AG10803 (cell line): ENCODE measurements at regions not wholly inside any gene's neighbourhood (a gene's known extent, or its start where the extent isn't known, plus 50 kb on each side); places are given as distances from the start of the nearest gene placed in this dataset.
A peak's percentile ranks its signal among the peaks of the same experiment; 100 is the strongest.

Source experiments
- DNase-seq: peaks from one replicate; pipeline ENCODE4 v3.0.0; 2010; ENCODE audit warnings: low read depth
- H3K4me3 ChIP-seq: 2 replicates; pipeline ENCODE4 v1.5.1; 2011; ENCODE audit warnings: mild to moderate bottlenecking, low read length, control low read depth
- TF ChIP-seq, protein P1 (sequence below): conservative IDR thresholded peaks from 2 replicates; pipeline ENCODE4 v1.5.1; 2011; ENCODE audit warnings: mild to moderate bottlenecking, low read length, control low read depth, inconsistent platforms

DNA sequence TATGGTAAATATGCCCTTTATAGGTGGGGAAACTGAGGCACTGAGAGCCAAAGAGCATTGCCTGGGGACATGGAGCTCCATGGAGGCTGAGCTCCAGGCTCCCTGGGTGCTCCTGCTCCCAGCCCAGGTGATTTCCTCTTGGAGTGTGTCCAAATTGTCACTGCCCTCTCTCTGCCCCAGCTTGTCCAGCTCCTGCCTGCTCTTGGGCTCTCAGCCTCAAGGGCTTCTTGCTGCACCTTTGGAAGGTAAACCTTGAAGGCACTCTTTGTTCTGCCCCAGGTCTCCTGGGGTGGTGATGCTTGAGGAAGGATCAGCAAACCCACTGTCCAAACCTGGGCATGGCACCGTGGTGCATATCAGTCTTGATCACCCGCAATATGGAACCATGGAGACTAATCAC is 166.1 kb downstream of the RPS24 start:
- no peak overlapping the region for H3K4me3 ChIP-seq
- TF ChIP-seq, protein P1, sequence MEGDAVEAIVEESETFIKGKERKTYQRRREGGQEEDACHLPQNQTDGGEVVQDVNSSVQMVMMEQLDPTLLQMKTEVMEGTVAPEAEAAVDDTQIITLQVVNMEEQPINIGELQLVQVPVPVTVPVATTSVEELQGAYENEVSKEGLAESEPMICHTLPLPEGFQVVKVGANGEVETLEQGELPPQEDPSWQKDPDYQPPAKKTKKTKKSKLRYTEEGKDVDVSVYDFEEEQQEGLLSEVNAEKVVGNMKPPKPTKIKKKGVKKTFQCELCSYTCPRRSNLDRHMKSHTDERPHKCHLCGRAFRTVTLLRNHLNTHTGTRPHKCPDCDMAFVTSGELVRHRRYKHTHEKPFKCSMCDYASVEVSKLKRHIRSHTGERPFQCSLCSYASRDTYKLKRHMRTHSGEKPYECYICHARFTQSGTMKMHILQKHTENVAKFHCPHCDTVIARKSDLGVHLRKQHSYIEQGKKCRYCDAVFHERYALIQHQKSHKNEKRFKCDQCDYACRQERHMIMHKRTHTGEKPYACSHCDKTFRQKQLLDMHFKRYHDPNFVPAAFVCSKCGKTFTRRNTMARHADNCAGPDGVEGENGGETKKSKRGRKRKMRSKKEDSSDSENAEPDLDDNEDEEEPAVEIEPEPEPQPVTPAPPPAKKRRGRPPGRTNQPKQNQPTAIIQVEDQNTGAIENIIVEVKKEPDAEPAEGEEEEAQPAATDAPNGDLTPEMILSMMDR, result no peak
- DNase-seq, result no peak

DNA sequence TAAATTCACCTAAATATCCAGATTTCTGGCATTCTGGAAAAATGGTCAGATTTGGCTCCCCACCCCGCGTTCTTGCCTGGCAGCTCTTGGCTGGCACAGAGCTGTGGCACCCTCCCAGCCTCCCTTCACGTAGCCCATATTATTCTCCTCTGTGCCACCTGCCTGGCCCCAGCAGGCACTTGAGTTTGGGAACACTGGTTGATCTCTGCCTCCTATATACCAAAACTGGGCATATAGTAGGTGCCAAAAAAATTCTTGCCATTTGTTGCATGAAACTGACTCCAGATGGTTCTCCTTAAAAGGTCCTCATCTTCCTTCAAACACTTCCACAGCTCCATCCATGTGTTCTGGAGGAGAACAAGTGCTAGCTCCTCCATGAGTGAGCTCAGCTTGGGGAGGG is 167.0 kb downstream of the RPS24 start:
- TF ChIP-seq, protein P1, result no peak
- no peak for DNase-seq
- H3K4me3 ChIP-seq, result no peak overlapping the region

DNA sequence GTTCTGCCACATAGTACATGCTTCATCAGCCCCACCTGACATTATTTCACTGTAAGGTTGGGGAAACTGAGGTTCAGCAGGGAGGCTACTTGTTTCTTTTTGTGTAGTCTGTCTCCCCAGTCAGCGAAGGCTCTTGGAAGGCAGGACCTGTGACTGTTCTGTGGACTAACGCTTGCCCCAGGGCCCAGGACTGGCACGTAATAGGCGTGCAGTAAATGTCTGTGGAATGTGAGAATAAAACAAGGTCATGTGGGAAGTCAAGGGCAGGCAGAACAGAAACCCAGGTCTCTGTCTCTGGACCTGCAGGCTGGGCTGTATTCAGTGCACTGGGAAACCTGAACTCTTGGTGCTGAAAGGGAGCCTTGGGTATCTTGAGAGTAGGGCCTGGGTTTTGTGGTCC is 168.7 kb downstream of the RPS24 start:
- no peak for DNase-seq
- no peak overlapping the region for H3K4me3 ChIP-seq
- TF ChIP-seq, protein P1, result no peak

DNA sequence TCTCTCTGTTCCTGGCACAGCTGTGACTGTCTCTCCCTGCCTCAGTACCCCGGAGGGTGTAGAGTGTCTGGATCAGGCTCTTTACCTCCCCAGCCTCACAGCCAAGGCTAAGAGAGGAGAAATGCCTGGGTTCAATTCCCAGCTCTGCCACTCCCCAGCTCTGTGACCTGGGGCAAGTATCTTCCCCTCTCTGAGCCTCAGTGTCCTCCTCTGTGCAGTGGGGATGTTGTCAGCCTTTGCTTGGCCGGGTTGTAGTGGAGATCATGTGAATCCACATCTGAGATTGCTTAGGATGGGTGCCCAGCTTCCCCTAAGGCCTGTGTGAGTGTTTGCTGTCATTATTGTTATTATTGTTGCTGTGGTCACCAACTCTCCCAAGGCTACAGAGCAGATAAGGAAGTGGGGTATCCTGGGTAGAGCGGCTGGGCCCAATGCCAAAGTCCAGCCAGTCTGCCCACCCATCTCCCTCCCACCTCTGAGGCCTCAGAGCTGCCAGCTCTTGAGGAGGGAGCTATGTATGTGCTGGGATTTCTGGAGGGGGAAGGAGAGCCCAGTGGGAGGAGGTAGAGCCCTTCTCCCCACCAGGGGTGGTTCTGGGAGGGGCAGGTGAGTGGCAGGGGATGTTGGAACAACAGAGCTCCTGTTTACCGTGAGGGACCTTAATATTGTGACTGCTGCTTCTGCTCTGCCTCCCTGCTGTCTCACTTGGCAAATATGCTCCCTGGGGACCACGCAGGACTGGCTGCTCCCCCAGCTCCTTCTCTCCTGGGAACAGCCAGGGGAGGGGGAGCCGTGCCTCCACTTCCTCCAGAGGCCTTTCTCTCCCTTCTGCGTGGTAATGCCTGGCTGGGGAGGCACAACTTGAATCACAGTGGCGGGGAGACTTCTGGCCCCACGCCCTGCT is 170.5 kb downstream of the RPS24 start:
- TF ChIP-seq, protein P1, result no peak
- peak; percentile 58 for DNase-seq
- no peak overlapping the region for H3K4me3 ChIP-seq

DNA sequence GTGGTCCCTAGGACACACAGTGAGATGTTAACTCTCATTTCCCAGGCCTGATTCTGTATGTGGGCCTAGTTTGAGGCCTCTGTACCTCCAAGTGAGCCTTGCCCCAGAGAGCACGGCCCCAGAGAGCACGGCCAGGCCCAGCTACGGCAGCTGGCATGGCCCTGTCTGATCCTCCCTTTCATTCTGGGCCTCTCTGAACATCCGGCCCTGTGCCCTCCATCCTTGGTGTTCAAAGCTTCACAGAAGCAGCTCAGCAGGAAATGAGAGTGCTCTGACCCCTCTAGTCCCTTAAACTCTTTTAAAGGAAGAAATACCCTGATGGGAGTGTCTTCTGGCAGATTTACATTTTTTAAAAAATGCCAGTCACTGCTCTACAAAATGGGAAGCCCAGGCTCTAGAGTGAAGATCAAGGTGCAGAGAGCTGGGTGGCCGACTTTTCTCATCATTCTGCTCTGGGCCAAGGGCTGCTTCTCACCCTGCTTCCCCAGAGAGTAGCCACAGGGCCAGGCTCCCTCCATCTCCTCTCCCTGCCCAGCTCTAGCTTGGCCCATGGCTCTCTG is 171.9 kb downstream of the RPS24 start:
- no peak for DNase-seq
- TF ChIP-seq, protein P1, result no peak
- H3K4me3 ChIP-seq, result no peak overlapping the region

DNA sequence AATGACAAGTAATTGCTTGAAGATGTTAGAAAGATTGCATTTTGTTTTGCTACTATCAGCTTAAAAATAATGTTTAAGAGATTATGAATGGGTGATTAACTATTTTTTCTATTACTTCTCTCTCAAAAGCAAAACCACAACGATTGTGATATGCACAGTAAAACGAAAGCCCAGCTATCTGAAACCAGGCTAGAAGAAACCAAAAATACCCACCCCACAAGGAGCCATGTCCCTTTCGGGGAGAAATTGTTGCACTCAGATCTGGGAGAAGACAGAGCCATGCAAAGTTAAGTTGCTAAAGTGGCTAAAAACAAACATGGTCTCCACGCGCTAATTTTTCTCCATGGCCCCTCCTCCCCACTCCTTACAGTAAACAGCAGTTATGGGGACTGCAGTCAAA is 173.6 kb downstream of the RPS24 start:
- TF ChIP-seq, protein P1, result no peak
- peak overlapping the region; percentile 10 for H3K4me3 ChIP-seq
- no peak for DNase-seq

DNA sequence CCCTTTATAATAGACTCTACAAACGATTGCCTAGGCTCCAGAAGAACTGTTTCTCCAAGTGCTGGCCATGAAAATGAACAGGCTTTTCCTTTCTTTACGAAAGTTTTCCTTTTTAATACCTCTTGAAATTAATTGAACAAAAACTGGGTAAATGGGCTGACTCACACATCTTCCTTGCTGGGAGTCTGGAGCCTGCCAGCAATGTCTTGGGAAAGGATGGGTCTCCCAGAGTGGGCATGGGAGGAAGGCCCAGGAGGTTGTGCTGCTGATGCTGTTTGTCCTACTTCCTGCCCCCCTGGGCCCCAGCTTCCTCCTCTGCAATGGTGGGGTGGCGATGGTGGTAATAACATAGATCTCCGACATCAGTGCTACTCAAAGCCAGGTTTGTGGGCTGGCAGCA is 174.1 kb downstream of the RPS24 start:
- H3K4me3 ChIP-seq, result no peak overlapping the region
- TF ChIP-seq, protein P1, result no peak
- DNase-seq, result no peak
